Left ventricle myocardium inferior (tissue), 1 donor: ENCODE measurements at regions not wholly inside any gene's neighbourhood (a gene's known extent, or its start where the extent isn't known, plus 50 kb on each side); places are given as distances from the start of the nearest gene placed in this dataset.

Experiments used
- DNase-seq: peaks from one replicate; pipeline ENCODE4 v3.0.0-alpha.2; 2020
- H3K27ac ChIP-seq: fragments of 200-600 bp; replicated peaks from 2 replicates; pipeline ENCODE4 v1.8.0; 2021
- H3K27me3 ChIP-seq: fragments of 200-600 bp; 2 replicates; pipeline ENCODE4 v1.8.0; 2021; ENCODE audit warnings: low read depth
- H3K36me3 ChIP-seq: fragments of 200-600 bp; 2 replicates; pipeline ENCODE4 v1.8.0; 2021
- H3K4me1 ChIP-seq: fragments of 200-600 bp; 2 replicates; pipeline ENCODE4 v1.8.0; 2021
- H3K4me3 ChIP-seq: fragments of 200-600 bp; 2 replicates; pipeline ENCODE4 v1.8.0; 2021; ENCODE audit warnings: mild to moderate bottlenecking, moderate library complexity
- H3K9me3 ChIP-seq: fragments of 200-600 bp; replicated peaks from 2 replicates; pipeline ENCODE4 v1.8.0; 2021
- intact Hi-C: fragments of 100-400 bp; cut with micrococcal nuclease; formaldehyde crosslinking; loops from one replicate; pipeline ENCODE4 v1.11.0; 2022
- TF ChIP-seq, protein P1 (sequence below): fragments of 200-600 bp; IDR thresholded peaks from 2 replicates; pipeline ENCODE4 v1.8.0; 2021; ENCODE audit warnings: antibody characterized with exemption, mild to moderate bottlenecking, borderline replicate concordance
- donor health status: DM: no; HTN: yes; CAD: no; lungs with severe emphysema.

DNA sequence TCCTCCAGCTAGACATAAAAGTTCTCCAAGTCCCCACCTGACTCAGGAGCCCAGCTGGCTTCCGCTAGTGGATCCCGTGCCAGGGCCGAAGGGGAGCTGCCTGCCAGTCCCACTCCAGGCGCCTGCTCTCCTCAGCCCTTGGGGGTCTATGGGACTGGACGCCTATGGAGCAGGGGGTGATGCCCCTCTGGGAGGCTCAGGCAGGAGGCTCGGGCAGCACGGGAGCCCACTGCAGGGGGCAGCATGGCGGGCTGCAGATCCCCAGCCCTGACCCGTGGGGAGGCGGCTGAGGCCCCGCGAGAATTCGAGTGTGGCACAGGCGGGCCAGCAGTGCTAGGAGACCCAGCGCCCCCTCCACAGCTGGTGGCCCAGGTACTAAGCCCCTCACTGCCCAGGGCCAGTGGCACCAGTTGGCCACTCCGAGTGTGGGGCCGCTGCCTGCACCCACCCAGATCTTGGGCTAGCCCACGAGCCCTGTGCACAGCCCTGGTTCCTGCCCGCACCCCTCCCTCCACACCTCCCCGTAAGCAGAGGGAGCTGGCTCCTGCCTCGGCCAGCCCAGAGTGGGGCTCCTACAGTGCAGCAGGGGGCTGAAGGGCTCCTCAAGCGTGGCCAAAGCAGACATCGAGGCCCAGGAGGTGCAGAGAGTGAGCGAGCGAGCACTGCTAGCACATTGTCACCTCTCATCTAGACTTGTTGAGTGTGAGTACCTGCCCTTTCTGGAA lies 221.3 kb upstream of the NSMCE3 start:
- DNase-seq: no peak
- no peak overlapping the region for H3K4me3 ChIP-seq
- TF ChIP-seq, protein P1, sequence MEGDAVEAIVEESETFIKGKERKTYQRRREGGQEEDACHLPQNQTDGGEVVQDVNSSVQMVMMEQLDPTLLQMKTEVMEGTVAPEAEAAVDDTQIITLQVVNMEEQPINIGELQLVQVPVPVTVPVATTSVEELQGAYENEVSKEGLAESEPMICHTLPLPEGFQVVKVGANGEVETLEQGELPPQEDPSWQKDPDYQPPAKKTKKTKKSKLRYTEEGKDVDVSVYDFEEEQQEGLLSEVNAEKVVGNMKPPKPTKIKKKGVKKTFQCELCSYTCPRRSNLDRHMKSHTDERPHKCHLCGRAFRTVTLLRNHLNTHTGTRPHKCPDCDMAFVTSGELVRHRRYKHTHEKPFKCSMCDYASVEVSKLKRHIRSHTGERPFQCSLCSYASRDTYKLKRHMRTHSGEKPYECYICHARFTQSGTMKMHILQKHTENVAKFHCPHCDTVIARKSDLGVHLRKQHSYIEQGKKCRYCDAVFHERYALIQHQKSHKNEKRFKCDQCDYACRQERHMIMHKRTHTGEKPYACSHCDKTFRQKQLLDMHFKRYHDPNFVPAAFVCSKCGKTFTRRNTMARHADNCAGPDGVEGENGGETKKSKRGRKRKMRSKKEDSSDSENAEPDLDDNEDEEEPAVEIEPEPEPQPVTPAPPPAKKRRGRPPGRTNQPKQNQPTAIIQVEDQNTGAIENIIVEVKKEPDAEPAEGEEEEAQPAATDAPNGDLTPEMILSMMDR: no peak
- intact Hi-C loops: no loop called here
- no peaks in the 10 kb centered on the region for H3K4me1 ChIP-seq
- no peaks in the 10 kb centered on the region for H3K36me3 ChIP-seq
- peaks cover 7% of the 10 kb centered on the region for H3K27me3 ChIP-seq
- H3K27ac ChIP-seq: no peak overlapping the region
- H3K9me3 ChIP-seq: peaks cover 23% of the 10 kb centered on the region

GRCh38 chr15:29480949-29481348 lies 211.3 kb upstream of the NSMCE3 start:
- H3K4me3 ChIP-seq: no peak overlapping the region
- TF ChIP-seq, protein P1: no peak
- no peak overlapping the region for H3K27ac ChIP-seq
- DNase-seq: no peak
- H3K9me3 ChIP-seq: no peaks in the 10 kb centered on the region
- no peaks in the 10 kb centered on the region for H3K4me1 ChIP-seq
- H3K36me3 ChIP-seq: no peaks in the 10 kb centered on the region
- no peaks in the 10 kb centered on the region for H3K27me3 ChIP-seq
- intact Hi-C loops: no loop called here

- Histone ChIP-seq H3K27me3 (no peaks in the 10 kb centered on the region), H3K4me3 (no peak overlapping the region), H3K4me1 (no peaks in the 10 kb centered on the region), H3K36me3 (no peaks in the 10 kb centered on the region), H3K27ac (no peak overlapping the region), H3K9me3 (no peaks in the 10 kb centered on the region)
- intact Hi-C loops: no loop called here
- no peak for DNase-seq
- TF ChIP-seq, protein P1: no peak
These were observed 210.7 kb upstream of the NSMCE3 start for GRCh38 chr15:29480278-29480677.

DNA sequence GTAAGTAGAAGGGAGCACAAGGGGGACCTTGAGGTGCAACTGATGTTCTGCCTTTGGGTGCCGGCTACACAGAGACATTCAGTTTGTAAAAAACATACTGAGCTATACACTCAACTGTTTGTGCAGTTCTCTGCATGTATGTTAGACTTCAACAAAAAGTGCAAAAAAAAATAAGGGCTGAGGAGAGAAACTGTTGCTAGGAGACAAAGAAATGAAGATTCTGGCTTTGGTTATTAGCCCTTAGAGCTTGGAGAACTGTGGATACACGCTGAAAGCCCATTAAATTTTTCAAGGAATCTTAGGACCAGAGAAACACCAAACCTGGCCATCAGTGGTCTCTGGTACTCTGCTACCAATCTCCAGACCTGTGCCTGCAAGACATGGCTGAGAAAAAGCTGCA lies 207.6 kb upstream of the NSMCE3 start:
- DNase-seq: no peak
- Histone ChIP-seq H3K9me3 (no peaks in the 10 kb centered on the region), H3K27me3 (no peaks in the 10 kb centered on the region), H3K27ac (no peak overlapping the region), H3K4me1 (no peaks in the 10 kb centered on the region), H3K4me3 (no peak overlapping the region), H3K36me3 (no peaks in the 10 kb centered on the region)
- intact Hi-C loops: no loop called here
- TF ChIP-seq, protein P1: no peak

GRCh38 chr15:29476503-29477080 lies 207.0 kb upstream of the NSMCE3 start:
- TF ChIP-seq, protein P1: no peak
- no peaks in the 10 kb centered on the region for H3K27me3 ChIP-seq
- intact Hi-C loops: no loop called here

More at GRCh38 chr15:29476503-29477080, 207.0 kb upstream of the NSMCE3 start:
- no peaks in the 10 kb centered on the region for H3K4me1 ChIP-seq
- no peak overlapping the region for H3K27ac ChIP-seq
- no peak for DNase-seq
- no peak overlapping the region for H3K4me3 ChIP-seq
- no peaks in the 10 kb centered on the region for H3K36me3 ChIP-seq
- no peaks in the 10 kb centered on the region for H3K9me3 ChIP-seq
